H1 (cell line): ENCODE measurements at regions not wholly inside any gene's neighbourhood (a gene's known extent, or its start where the extent isn't known, plus 50 kb on each side); places are given as distances from the start of the nearest gene placed in this dataset.

Experiments used
- CTCF ChIA-PET: fragments of 300-600 bp; sonication (Branson Sonifier 250); formaldehyde crosslinking; loops from one replicate; lab custom pipeline; 2021; ENCODE audit not compliant: partially characterized antibody; lab: Charles Lee
- POLR2A ChIA-PET: fragments of 300-600 bp; sonication (Branson Sonifier 250); formaldehyde crosslinking; loops from one replicate; lab custom pipeline; 2021; ENCODE audit warnings: inconsistent platforms; ENCODE audit not compliant: partially characterized antibody; lab: Charles Lee
- DNase-seq, 2 experiments: peaks; one replicate each; pipeline versions ENCODE4 v3.0.0 to v3.0.0-alpha.2; 2010 to 2022; ENCODE audit warnings: low spot score in 2 of 2, low read depth in 1 of 2, mixed read lengths in 1 of 2
- FAIRE-seq: peaks from 2 replicates; lab custom pipeline; 2011; peaks lifted over from hg19 to GRCh38; lab: Jason Lieb, UNC
- H2AFZ ChIP-seq: 2 replicates; pipeline ENCODE4 v1.8.1; 2012; ENCODE audit warnings: low read length, inconsistent platforms
- H2AK5ac ChIP-seq: 2 replicates; pipeline ENCODE4 v1.6.1; 2013; ENCODE audit warnings: low read depth, low read length
- H2BK120ac ChIP-seq: replicated peaks from 2 replicates; pipeline ENCODE3; 2013; ENCODE audit warnings: low read depth, low read length, inconsistent platforms
- H2BK12ac ChIP-seq: 2 replicates; pipeline ENCODE4 v1.6.1; 2013; ENCODE audit warnings: low read depth, low read length
- H2BK15ac ChIP-seq: 2 replicates; pipeline ENCODE4 v1.6.1; 2013; ENCODE audit warnings: low read length
- H2BK20ac ChIP-seq: 2 replicates; pipeline ENCODE4 v1.6.1; 2013; ENCODE audit warnings: low read length
- H2BK5ac ChIP-seq: 2 replicates; pipeline ENCODE4 v1.6.1; 2013; ENCODE audit warnings: low read depth, low read length
- H3K14ac ChIP-seq: 2 replicates; pipeline ENCODE4 v1.6.1; 2013; ENCODE audit warnings: inconsistent platforms; ENCODE audit not compliant: insufficient read length
- H3K18ac ChIP-seq: 2 replicates; pipeline ENCODE4 v1.6.1; 2013; ENCODE audit warnings: low read length; ENCODE audit errors: extremely low read depth
- H3K23ac ChIP-seq: 2 replicates; pipeline ENCODE4 v1.6.1; 2013; ENCODE audit warnings: inconsistent platforms; ENCODE audit not compliant: insufficient read length
- H3K23me2 ChIP-seq: 2 replicates; pipeline ENCODE4 v1.6.1; 2013; ENCODE audit warnings: low read depth, low read length
- H3K27ac ChIP-seq: 2 replicates; pipeline ENCODE4 v1.6.1; 2011; ENCODE audit warnings: low read depth, low read length, inconsistent platforms
- H3K27me3 ChIP-seq, 4 experiments: replicated peaks in 1 of 4; 1 replicate in 1 of 4; 2 replicates in 3 of 4; pipeline versions ENCODE4 v1.6.1 to v1.8.1; 2011 to 2013; ENCODE audit warnings: low read length in 3 of 4, mild to moderate bottlenecking in 3 of 4, inconsistent platforms in 2 of 4, mixed read lengths in 2 of 4, moderate library complexity in 1 of 4; ENCODE audit not compliant: control insufficient read depth in 3 of 4, insufficient read depth in 3 of 4; ENCODE audit errors: extremely low read depth in 1 of 4
- H3K36me3 ChIP-seq, 4 experiments: 2 replicates each; pipeline versions ENCODE4 v1.6.1 to v1.8.1; 2011 to 2013; ENCODE audit warnings: mild to moderate bottlenecking in 4 of 4, low read length in 3 of 4, moderate library complexity in 2 of 4, control low read depth in 1 of 4, inconsistent platforms in 1 of 4; ENCODE audit not compliant: insufficient read depth in 4 of 4, control insufficient read depth in 2 of 4
- H3K4ac ChIP-seq: replicated peaks from 2 replicates; pipeline ENCODE3; 2013; ENCODE audit warnings: low read length, low read depth, mixed read lengths, inconsistent platforms; ENCODE audit not compliant: insufficient read length
- H3K4me1 ChIP-seq, 4 experiments: replicated peaks in 1 of 4; 1 replicate in 1 of 4; 2 replicates in 3 of 4; pipeline versions ENCODE4 v1.6.1 to v1.8.1; 2011 to 2013; ENCODE audit warnings: low read length in 3 of 4, inconsistent platforms in 2 of 4, mixed read lengths in 1 of 4; ENCODE audit not compliant: insufficient read depth in 4 of 4, control insufficient read depth in 3 of 4
- H3K4me2 ChIP-seq, 2 experiments: 2 replicates each; pipeline versions ENCODE4 v1.6.1 to v1.8.1; 2011 to 2013; ENCODE audit warnings: low read depth in 2 of 2, low read length in 2 of 2, control low read depth in 1 of 2, inconsistent platforms in 1 of 2, mild to moderate bottlenecking in 1 of 2; ENCODE audit not compliant: insufficient read depth in 1 of 2
- H3K4me3 ChIP-seq, 4 experiments: fragments of 200-600, 300-600 bp in 1 of 4; sonication (generic), shearing (Covaris generic), sonication (Bioruptor Twin) in 1 of 4; 2 replicates each; pipeline versions ENCODE4 v1.5.1 to v1.8.1; 2011 to 2016; ENCODE audit warnings: low read length in 4 of 4, low read depth in 3 of 4, control low read depth in 2 of 4, inconsistent platforms in 2 of 4, mild to moderate bottlenecking in 2 of 4, mixed read lengths in 1 of 4, moderate library complexity in 1 of 4; ENCODE audit not compliant: insufficient read depth in 2 of 4; ENCODE audit errors: extremely low read depth in 1 of 4
- H3K56ac ChIP-seq: replicated peaks from 2 replicates; pipeline ENCODE3; 2013; ENCODE audit warnings: low read depth, mild to moderate bottlenecking, mixed read lengths, low read length, inconsistent platforms; ENCODE audit not compliant: insufficient read length
- H3K79me1 ChIP-seq: 2 replicates; pipeline ENCODE4 v1.6.1; 2013; ENCODE audit warnings: low read depth, low read length, control low read depth
- H3K79me2 ChIP-seq, 2 experiments: 2 replicates each; pipeline versions ENCODE4 v1.6.1 to v1.8.1; 2012 to 2013; ENCODE audit warnings: low read length in 2 of 2, mild to moderate bottlenecking in 2 of 2, inconsistent platforms in 1 of 2; ENCODE audit not compliant: insufficient read depth in 2 of 2, control insufficient read depth in 1 of 2
- H3K9ac ChIP-seq, 4 experiments: replicated peaks in 1 of 4; 1 replicate in 1 of 4; 2 replicates in 3 of 4; pipeline versions ENCODE4 v1.6.1 to v1.8.1; 2011 to 2013; ENCODE audit warnings: low read depth in 3 of 4, low read length in 3 of 4, control low read depth in 2 of 4, mild to moderate bottlenecking in 2 of 4, moderate library complexity in 2 of 4, inconsistent platforms in 1 of 4; ENCODE audit errors: extremely low read depth in 1 of 4
- H3K9me3 ChIP-seq, 2 experiments: 2 replicates each; pipeline versions ENCODE4 v1.6.1 to v1.8.1; 2012 to 2013; ENCODE audit warnings: mild to moderate bottlenecking in 2 of 2, moderate library complexity in 2 of 2, control low read depth in 1 of 2, inconsistent platforms in 1 of 2, low read depth in 1 of 2, low read length in 1 of 2, mixed read lengths in 1 of 2; ENCODE audit not compliant: insufficient read depth in 2 of 2
- H4K20me1 ChIP-seq, 2 experiments: replicated peaks in 1 of 2; 2 replicates each; pipeline versions ENCODE3 to v1.8.1; 2011 to 2013; ENCODE audit warnings: inconsistent platforms in 2 of 2, low read length in 2 of 2, mild to moderate bottlenecking in 1 of 2; ENCODE audit not compliant: insufficient read depth in 2 of 2, control insufficient read depth in 1 of 2
- H4K5ac ChIP-seq: 2 replicates; pipeline ENCODE4 v1.6.1; 2013; ENCODE audit warnings: low read length, low read depth, mixed read lengths, inconsistent platforms; ENCODE audit not compliant: insufficient read length
- H4K8ac ChIP-seq: 2 replicates; pipeline ENCODE4 v1.8.0; 2013; ENCODE audit warnings: mild to moderate bottlenecking, moderate library complexity, low read length, inconsistent platforms; ENCODE audit not compliant: insufficient read depth; ENCODE audit errors: extremely low read depth
- H4K91ac ChIP-seq: replicated peaks from 2 replicates; pipeline ENCODE3; 2013; ENCODE audit warnings: low read length, mixed read lengths, inconsistent platforms; ENCODE audit not compliant: insufficient read length
- CHD2 ChIP-seq: IDR thresholded peaks from 2 replicates; pipeline ENCODE4 v1.6.1; 2012; ENCODE audit warnings: low read length, improper control_type of control experiment
- EGR1 ChIP-seq: IDR thresholded peaks from 2 replicates; pipeline ENCODE4 v1.6.1; 2011; ENCODE audit warnings: low read depth, low read length, borderline replicate concordance
- KDM1A ChIP-seq: fragments of 200-600, 300-600 bp; sonication (generic); IDR thresholded peaks from 2 replicates; pipeline ENCODE4 v1.7.1; 2016; ENCODE audit warnings: mild to moderate bottlenecking, low read length, borderline replicate concordance
- PHF8 ChIP-seq: fragments of 200-600 bp; sonication (generic); conservative IDR thresholded peaks from 2 replicates; pipeline ENCODE4 v1.7.1; 2012; ENCODE audit warnings: low read depth, mild to moderate bottlenecking, inconsistent platforms, low read length, moderate library complexity
- POLR2AphosphoS5 ChIP-seq: IDR thresholded peaks from 2 replicates; pipeline ENCODE4 v1.6.1; 2011; ENCODE audit warnings: low read depth, low read length
- RXRA ChIP-seq: IDR thresholded peaks from 2 replicates; pipeline ENCODE4 v1.6.1; 2011; ENCODE audit warnings: low read depth, mild to moderate bottlenecking, low read length, moderate library complexity; ENCODE audit not compliant: insufficient read depth
- SP1 ChIP-seq: IDR thresholded peaks from 2 replicates; pipeline ENCODE4 v1.6.1; 2011; ENCODE audit warnings: low read depth, low read length
- WGBS, 2 experiments: shearing (Covaris generic) in 1 of 2; methylation state at CpG; one replicate each; pipeline versions ENCODE4 v1.1.6 to v1.1.7; 2013 to 2015; ENCODE audit warnings: low lambda C conversion rate in 2 of 2, mixed read lengths in 2 of 2, inconsistent platforms in 1 of 2, low coverage in 1 of 2, missing lambda C conversion rate in 1 of 2; ENCODE audit not compliant: insufficient replicate concordance in 2 of 2, insufficient coverage in 1 of 2, insufficient read length in 1 of 2; ENCODE audit errors: extremely low coverage in 1 of 2, missing lambda C conversion rate in 1 of 2; 5-methylcytosine and 5-hydroxymethylcytosine counted together
- TF ChIP-seq, protein P1 (sequence below), 3 experiments: IDR thresholded peaks; 1 replicate in 2 of 3; 2 replicates in 1 of 3; pipeline versions ENCODE4 v1.5.1 to v1.6.1; 2011; ENCODE audit warnings: low read length in 3 of 3, mild to moderate bottlenecking in 3 of 3, inconsistent platforms in 2 of 3, low read depth in 1 of 3, moderate library complexity in 1 of 3; ENCODE audit not compliant: insufficient read depth in 1 of 3; ENCODE audit errors: control extremely low read depth in 1 of 3

DNA sequence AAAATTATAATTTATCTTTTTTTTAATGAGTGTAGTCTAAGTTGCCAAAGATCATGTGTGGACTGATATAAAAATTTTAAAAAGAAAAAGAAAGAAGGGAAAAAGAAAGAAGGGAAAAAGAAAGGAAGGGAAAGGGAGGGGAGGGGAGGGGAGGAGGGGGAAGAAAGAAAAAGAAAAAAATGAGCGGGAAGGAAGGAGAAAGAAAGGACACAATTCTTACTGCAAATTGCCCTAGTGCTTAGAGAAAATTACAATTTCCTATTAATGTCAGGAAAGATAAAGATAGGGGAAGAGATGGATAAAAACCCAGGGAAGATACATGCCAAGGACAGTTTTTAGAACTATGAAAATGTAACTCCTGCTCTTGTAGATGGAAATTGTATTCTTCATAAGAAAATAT lies 789.7 kb upstream of the GRAMD2B start:
- H2AK5ac ChIP-seq, result no peak overlapping the region
- H4K5ac ChIP-seq, result no peak overlapping the region
- no peak overlapping the region for H3K4me3 ChIP-seq
- no peaks in the 10 kb centered on the region for H3K9me3 ChIP-seq
- POLR2A ChIA-PET, result no interaction called here
- no peak overlapping the region for H3K56ac ChIP-seq
- no peak overlapping the region for H2BK15ac ChIP-seq
- CTCF ChIA-PET, result no interaction called here
- no peak overlapping the region for H2BK12ac ChIP-seq
- no peak overlapping the region for H2AFZ ChIP-seq
- no peaks in the 10 kb centered on the region for H3K79me2 ChIP-seq
- H4K91ac ChIP-seq, result no peak overlapping the region
- no peak overlapping the region for H2BK20ac ChIP-seq
- H3K9ac ChIP-seq, result no peak overlapping the region
- no peak overlapping the region for H3K18ac ChIP-seq
- H3K27ac ChIP-seq, result no peak overlapping the region
- no peak overlapping the region for H4K8ac ChIP-seq
- no peaks in the 10 kb centered on the region for H3K79me1 ChIP-seq
- FAIRE-seq (no peak), DNase-seq (no peak)
- no peaks in the 10 kb centered on the region for H3K4me1 ChIP-seq
- H3K4me2 ChIP-seq, result no peak overlapping the region
- no peak overlapping the region for H2BK5ac ChIP-seq
- no peak overlapping the region for H3K4ac ChIP-seq
- H3K23me2 ChIP-seq, result no peaks in the 10 kb centered on the region
- TF ChIP-seq RXRA (no peak), PHF8 (no peak), EGR1 (no peak), KDM1A (no peak), POLR2AphosphoS5 (no peak), CHD2 (no peak), SP1 (no peak)
- TF ChIP-seq, protein P1, sequence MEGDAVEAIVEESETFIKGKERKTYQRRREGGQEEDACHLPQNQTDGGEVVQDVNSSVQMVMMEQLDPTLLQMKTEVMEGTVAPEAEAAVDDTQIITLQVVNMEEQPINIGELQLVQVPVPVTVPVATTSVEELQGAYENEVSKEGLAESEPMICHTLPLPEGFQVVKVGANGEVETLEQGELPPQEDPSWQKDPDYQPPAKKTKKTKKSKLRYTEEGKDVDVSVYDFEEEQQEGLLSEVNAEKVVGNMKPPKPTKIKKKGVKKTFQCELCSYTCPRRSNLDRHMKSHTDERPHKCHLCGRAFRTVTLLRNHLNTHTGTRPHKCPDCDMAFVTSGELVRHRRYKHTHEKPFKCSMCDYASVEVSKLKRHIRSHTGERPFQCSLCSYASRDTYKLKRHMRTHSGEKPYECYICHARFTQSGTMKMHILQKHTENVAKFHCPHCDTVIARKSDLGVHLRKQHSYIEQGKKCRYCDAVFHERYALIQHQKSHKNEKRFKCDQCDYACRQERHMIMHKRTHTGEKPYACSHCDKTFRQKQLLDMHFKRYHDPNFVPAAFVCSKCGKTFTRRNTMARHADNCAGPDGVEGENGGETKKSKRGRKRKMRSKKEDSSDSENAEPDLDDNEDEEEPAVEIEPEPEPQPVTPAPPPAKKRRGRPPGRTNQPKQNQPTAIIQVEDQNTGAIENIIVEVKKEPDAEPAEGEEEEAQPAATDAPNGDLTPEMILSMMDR (IDR thresholded peaks at IDR 0.05; ENCODE audit: control extremely low read depth in 1 of 3, insufficient read depth in 1 of 3, low read depth in 1 of 3, low read length in 3 of 3), result no peak
- H3K23ac ChIP-seq, result no peak overlapping the region
- H3K27me3 ChIP-seq, result no peaks in the 10 kb centered on the region
- H3K14ac ChIP-seq, result no peak overlapping the region
- no peak overlapping the region for H2BK120ac ChIP-seq
- no CpG with 5 or more reads among the region's 1 CpG for WGBS, 2 experiments
- H4K20me1 ChIP-seq, result no peaks in the 10 kb centered on the region
- H3K36me3 ChIP-seq, result no peaks in the 10 kb centered on the region
